HEK293 (cell line): ENCODE measurements at regions not wholly inside any gene's neighbourhood (a gene's known extent, or its start where the extent isn't known, plus 50 kb on each side); places are given as distances from the start of the nearest gene placed in this dataset.
A peak's percentile ranks its signal among the peaks of the same experiment; 100 is the strongest.

Experiments used
- CTCF ChIA-PET: fragments of 350-600 bp; formaldehyde crosslinking; extraction: SDS; loops from one replicate; lab custom pipeline; 2021; ENCODE audit warnings: antibody characterized with exemption; lab: Yijun Ruan, JAX
- POLR2A ChIA-PET: fragments of 300-600 bp; formaldehyde crosslinking; extraction: SDS; loops from one replicate; lab custom pipeline; 2020; ENCODE audit warnings: antibody characterized with exemption, inconsistent platforms; lab: Yijun Ruan, JAX
- H3K27ac ChIP-seq: fragments of 200-500 bp; sonication (Bioruptor generic); 2 replicates; pipeline ENCODE4 v1.5.1; 2014; ENCODE audit warnings: low read depth, low read length, control low read depth, inconsistent platforms; ENCODE audit errors: extremely low read depth
- H3K36me3 ChIP-seq, 2 experiments: fragments of 200-500 bp in 1 of 2; sonication (Bioruptor generic) in 1 of 2; 1 replicate in 1 of 2; 2 replicates in 1 of 2; pipeline ENCODE4 v1.5.1; 2014 to 2017; ENCODE audit warnings: inconsistent platforms in 2 of 2, low read length in 2 of 2; ENCODE audit not compliant: control insufficient read depth in 2 of 2, insufficient read depth in 1 of 2
- H3K4me1 ChIP-seq: fragments of 200-500 bp; sonication (Bioruptor generic); 2 replicates; pipeline ENCODE4 v1.5.1; 2014; ENCODE audit warnings: mild to moderate bottlenecking, low read length, inconsistent platforms; ENCODE audit not compliant: control insufficient read depth, insufficient read depth
- H3K4me3 ChIP-seq: 2 replicates; pipeline ENCODE4 v1.5.1; 2011; ENCODE audit warnings: low read depth, mild to moderate bottlenecking, control low read depth, low read length, moderate library complexity
- H3K9me3 ChIP-seq: fragments of 200-500 bp; sonication (Bioruptor generic); 2 replicates; pipeline ENCODE4 v1.5.1; 2014; ENCODE audit warnings: low read depth, low read length, inconsistent platforms; ENCODE audit not compliant: control insufficient read depth, insufficient read depth
- GLI2 ChIP-seq: fragments of 450-650 bp; formaldehyde crosslinking; IDR thresholded peaks from 2 replicates; pipeline ENCODE4; 2017; ENCODE audit warnings: missing biosample characterization, missing genetic modification characterization, low read depth, borderline replicate concordance
- HIC1 ChIP-seq: fragments of 450-650 bp; formaldehyde crosslinking; IDR thresholded peaks from 2 replicates; pipeline ENCODE4 v1.5.1; 2016; ENCODE audit warnings: missing biosample characterization, missing genetic modification characterization
- HOXD13 ChIP-seq: sonication (generic); formaldehyde crosslinking; IDR thresholded peaks from 2 replicates; pipeline ENCODE4 v1.8.0; 2022; ENCODE audit warnings: missing genetic modification reagents, borderline replicate concordance
- OSR2 ChIP-seq: fragments of 450-650 bp; formaldehyde crosslinking; IDR thresholded peaks from 2 replicates; pipeline ENCODE4 v1.5.1; 2016; ENCODE audit warnings: missing biosample characterization, missing genetic modification characterization
- OVOL3 ChIP-seq: fragments of 450-650 bp; formaldehyde crosslinking; IDR thresholded peaks from 2 replicates; pipeline ENCODE4 v1.5.1; 2016; ENCODE audit warnings: missing biosample characterization, missing genetic modification characterization
- PBX3 ChIP-seq: sonication (generic); formaldehyde crosslinking; IDR thresholded peaks from 2 replicates; pipeline ENCODE4 v1.8.1; 2022; ENCODE audit warnings: mild to moderate bottlenecking, moderate library complexity, missing genetic modification reagents
- YY1 ChIP-seq: fragments of 450-650 bp; formaldehyde crosslinking; IDR thresholded peaks from 2 replicates; pipeline ENCODE4 v1.5.1; 2018; ENCODE audit warnings: missing biosample characterization, missing genetic modification characterization
- ZBTB11 ChIP-seq: fragments of 450-650 bp; formaldehyde crosslinking; conservative IDR thresholded peaks from 2 replicates; pipeline ENCODE4 v1.5.1; 2016; ENCODE audit warnings: low read depth, missing biosample characterization, missing genetic modification characterization
- ZBTB17 ChIP-seq: fragments of 450-650 bp; formaldehyde crosslinking; IDR thresholded peaks from 2 replicates; pipeline ENCODE4 v1.5.1; 2016; ENCODE audit warnings: missing biosample characterization, missing genetic modification characterization
- ZBTB44 ChIP-seq: fragments of 450-650 bp; IDR thresholded peaks from 2 replicates; pipeline ENCODE4 v1.5.1; 2018; ENCODE audit warnings: missing biosample characterization, mild to moderate bottlenecking, missing genetic modification characterization
- ZNF10 ChIP-seq: fragments of 450-650 bp; formaldehyde crosslinking; IDR thresholded peaks from 2 replicates; pipeline ENCODE4 v1.5.1; 2017; ENCODE audit warnings: missing biosample characterization, missing genetic modification characterization
- ZNF37A ChIP-seq: fragments of 450-650 bp; IDR thresholded peaks from 2 replicates; pipeline ENCODE4 v1.5.1; 2018; ENCODE audit warnings: missing biosample characterization, missing genetic modification characterization
- ZNF398 ChIP-seq: fragments of 450-650 bp; formaldehyde crosslinking; IDR thresholded peaks from 2 replicates; pipeline ENCODE4 v1.5.1; 2017; ENCODE audit warnings: missing biosample characterization, missing genetic modification characterization
- ZNF433 ChIP-seq: fragments of 450-650 bp; formaldehyde crosslinking; IDR thresholded peaks from 2 replicates; pipeline ENCODE4 v1.5.1; 2016; ENCODE audit warnings: missing biosample characterization, missing genetic modification characterization, low read depth
- ZNF654 ChIP-seq: fragments of 450-650 bp; formaldehyde crosslinking; IDR thresholded peaks from 2 replicates; pipeline ENCODE4 v1.5.1; 2016; ENCODE audit warnings: low read depth, missing biosample characterization, missing genetic modification characterization
- ZNF704 ChIP-seq: fragments of 450-650 bp; formaldehyde crosslinking; IDR thresholded peaks from 2 replicates; pipeline ENCODE4 v1.5.1; 2016; ENCODE audit warnings: missing biosample characterization, missing genetic modification characterization
- ZNF76 ChIP-seq: fragments of 450-650 bp; formaldehyde crosslinking; IDR thresholded peaks from 2 replicates; pipeline ENCODE4; 2016; ENCODE audit warnings: low read depth, missing biosample characterization, missing genetic modification characterization, borderline replicate concordance
- ZNF777 ChIP-seq: fragments of 450-650 bp; formaldehyde crosslinking; IDR thresholded peaks from 2 replicates; pipeline ENCODE4 v1.5.1; 2017; ENCODE audit warnings: missing biosample characterization, missing genetic modification characterization, borderline replicate concordance
- ZNF785 ChIP-seq: fragments of 450-650 bp; formaldehyde crosslinking; IDR thresholded peaks from 2 replicates; pipeline ENCODE4 v1.5.1; 2016; ENCODE audit warnings: missing biosample characterization, missing genetic modification characterization
- ZNF843 ChIP-seq: fragments of 450-650 bp; formaldehyde crosslinking; IDR thresholded peaks from 2 replicates; pipeline ENCODE4 v1.5.1; 2016; ENCODE audit warnings: missing biosample characterization, missing genetic modification characterization
- ZSCAN5A ChIP-seq: fragments of 450-650 bp; formaldehyde crosslinking; IDR thresholded peaks from 2 replicates; pipeline ENCODE4 v1.5.1; 2016; ENCODE audit warnings: missing biosample characterization, missing genetic modification characterization

GRCh38 chr21:16441789-16442188, 712.0 kb downstream of the USP25 start (continued):
- TF ChIP-seq ZNF398, result no peak
- TF ChIP-seq OSR2 (tag by site-specific recombination), result no peak
- no peak for TF ChIP-seq ZNF37A (tag by site-specific recombination)
- TF ChIP-seq ZNF785 (tag by site-specific recombination), result no peak

- ChIA-PET POLR2A (no interaction called here), CTCF (interaction anchor here (0.7 to 0.8 kb wide), 3 partner anchors 29 to 816 kb away, joined by 3 read pairs; no protein-coding TSS in a partner anchor)
- TF ChIP-seq ZNF654 (tag by site-specific recombination) (peak; percentile 19), ZNF777 (tag by site-specific recombination) (no peak), ZNF433 (tag by site-specific recombination) (no peak)
- H3K4me3 ChIP-seq, result no peak overlapping the region
- no peak overlapping the region for H3K27ac ChIP-seq
- H3K4me1 ChIP-seq, result no peaks in the 10 kb centered on the region
- no peaks in the 10 kb centered on the region for H3K9me3 ChIP-seq
- H3K36me3 ChIP-seq, result no peaks in the 10 kb centered on the region
Observed at GRCh38 chr21:16454399-16454798, 724.6 kb downstream of the USP25 start.

GRCh38 chr21:16455526-16455925, 725.7 kb downstream of the USP25 start:
- no peak overlapping the region for H3K27ac ChIP-seq
- H3K9me3 ChIP-seq, result no peaks in the 10 kb centered on the region
- ChIA-PET CTCF (interaction anchor here (0.6 kb wide), 1 partner anchor 283 kb away, joined by 3 read pairs; no protein-coding TSS in a partner anchor), POLR2A (no interaction called here)
- H3K36me3 ChIP-seq, result no peaks in the 10 kb centered on the region
- H3K4me1 ChIP-seq, result no peaks in the 10 kb centered on the region
- H3K4me3 ChIP-seq, result no peak overlapping the region
- no peak for TF ChIP-seq GLI2 (tag by site-specific recombination)
- TF ChIP-seq PBX3, result no peak
- no peak for TF ChIP-seq OVOL3 (tag by site-specific recombination)
- no peak for TF ChIP-seq ZNF704 (tag by site-specific recombination)
- TF ChIP-seq ZNF10, result no peak
- TF ChIP-seq ZNF843 (tag by site-specific recombination), result no peak
- no peak for TF ChIP-seq HOXD13 (CRISPR knock-in tag)
- TF ChIP-seq YY1 (tag by site-specific recombination), result no peak
- TF ChIP-seq ZBTB44 (tag by site-specific recombination), result no peak
- TF ChIP-seq ZSCAN5A (tag by site-specific recombination), result no peak
- TF ChIP-seq ZBTB11 (tag by site-specific recombination), result no peak
- no peak for TF ChIP-seq ZNF76 (tag by site-specific recombination)
- TF ChIP-seq ZBTB17, result no peak
- no peak for TF ChIP-seq HIC1
